ENCODE measurements at regions not wholly inside any gene's neighbourhood (a gene's known extent, or its start where the extent isn't known, plus 50 kb on each side); places are given as distances from the start of the nearest gene placed in this dataset.

- H3K9me3 ChIP-seq: no peaks in the 10 kb centered on the region
- intact Hi-C loops (cut with DNase I; ENCODE audit: low total_unique reads): no loop called here
- no peaks in the 10 kb centered on the region for H3K36me3 ChIP-seq
- no peak for DNase-seq
- no peak overlapping the region for H3K27ac ChIP-seq
- no peak overlapping the region for H3K4me3 ChIP-seq
- no peaks in the 10 kb centered on the region for H3K4me1 ChIP-seq
- no peaks in the 10 kb centered on the region for H3K27me3 ChIP-seq
- TF ChIP-seq, protein P1, sequence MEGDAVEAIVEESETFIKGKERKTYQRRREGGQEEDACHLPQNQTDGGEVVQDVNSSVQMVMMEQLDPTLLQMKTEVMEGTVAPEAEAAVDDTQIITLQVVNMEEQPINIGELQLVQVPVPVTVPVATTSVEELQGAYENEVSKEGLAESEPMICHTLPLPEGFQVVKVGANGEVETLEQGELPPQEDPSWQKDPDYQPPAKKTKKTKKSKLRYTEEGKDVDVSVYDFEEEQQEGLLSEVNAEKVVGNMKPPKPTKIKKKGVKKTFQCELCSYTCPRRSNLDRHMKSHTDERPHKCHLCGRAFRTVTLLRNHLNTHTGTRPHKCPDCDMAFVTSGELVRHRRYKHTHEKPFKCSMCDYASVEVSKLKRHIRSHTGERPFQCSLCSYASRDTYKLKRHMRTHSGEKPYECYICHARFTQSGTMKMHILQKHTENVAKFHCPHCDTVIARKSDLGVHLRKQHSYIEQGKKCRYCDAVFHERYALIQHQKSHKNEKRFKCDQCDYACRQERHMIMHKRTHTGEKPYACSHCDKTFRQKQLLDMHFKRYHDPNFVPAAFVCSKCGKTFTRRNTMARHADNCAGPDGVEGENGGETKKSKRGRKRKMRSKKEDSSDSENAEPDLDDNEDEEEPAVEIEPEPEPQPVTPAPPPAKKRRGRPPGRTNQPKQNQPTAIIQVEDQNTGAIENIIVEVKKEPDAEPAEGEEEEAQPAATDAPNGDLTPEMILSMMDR (IDR thresholded peaks at IDR 0.05): no peak
- no peak for TF ChIP-seq POLR2A (IDR thresholded peaks at IDR 0.05)
Measured at GRCh38 chr10:3336673-3337293, 164.2 kb upstream of the PITRM1 start.

GRCh38 chr10:3333426-3333825, 160.8 kb upstream of the PITRM1 start:
- no peak for DNase-seq
- Histone ChIP-seq H3K27me3 (no peaks in the 10 kb centered on the region), H3K36me3 (no peaks in the 10 kb centered on the region), H3K4me3 (no peak overlapping the region), H3K9me3 (no peaks in the 10 kb centered on the region), H3K4me1 (no peaks in the 10 kb centered on the region), H3K27ac (no peak overlapping the region)
- TF ChIP-seq, protein P1 (IDR thresholded peaks at IDR 0.05): no peak
- no peak for TF ChIP-seq POLR2A (IDR thresholded peaks at IDR 0.05)
- intact Hi-C loops (cut with DNase I; ENCODE audit: low total_unique reads): no loop called here

DNA sequence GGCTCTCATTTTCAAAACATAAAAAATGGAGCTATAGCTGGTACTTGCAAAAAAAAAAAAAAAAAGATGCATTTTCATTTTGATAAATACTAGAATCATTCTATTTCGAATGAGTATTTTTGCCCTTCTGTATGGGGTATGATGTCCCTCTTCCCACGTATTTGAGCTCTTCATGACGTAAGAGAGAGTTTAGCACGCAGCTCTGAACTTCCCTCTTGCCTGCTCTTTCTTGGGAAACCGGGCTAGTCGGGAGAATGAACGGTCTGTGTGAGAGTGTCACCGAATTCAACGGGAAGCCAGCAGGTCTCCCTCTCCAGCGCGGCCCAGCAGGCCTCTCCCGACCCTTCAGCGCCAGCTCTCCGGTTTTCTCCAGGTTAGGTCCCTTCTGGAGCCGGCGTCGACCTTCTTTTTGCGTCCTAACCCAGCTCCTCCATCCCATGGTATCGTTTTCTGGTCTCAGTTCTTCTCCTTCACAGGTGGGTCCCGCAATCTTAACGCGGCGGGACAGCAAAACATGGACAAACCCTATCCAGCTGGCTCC, 159.2 kb upstream of the PITRM1 start:
- intact Hi-C loops (cut with DNase I; ENCODE audit: low total_unique reads): no loop called here
- no peaks in the 10 kb centered on the region for H3K9me3 ChIP-seq
- no peak overlapping the region for H3K4me3 ChIP-seq
- no peak for TF ChIP-seq POLR2A (IDR thresholded peaks at IDR 0.05)
- TF ChIP-seq, protein P1 (IDR thresholded peaks at IDR 0.05): no peak
- no peaks in the 10 kb centered on the region for H3K36me3 ChIP-seq
- no peaks in the 10 kb centered on the region for H3K27me3 ChIP-seq
- H3K27ac ChIP-seq: no peak overlapping the region
- no peaks in the 10 kb centered on the region for H3K4me1 ChIP-seq
- DNase-seq: no peak

DNA sequence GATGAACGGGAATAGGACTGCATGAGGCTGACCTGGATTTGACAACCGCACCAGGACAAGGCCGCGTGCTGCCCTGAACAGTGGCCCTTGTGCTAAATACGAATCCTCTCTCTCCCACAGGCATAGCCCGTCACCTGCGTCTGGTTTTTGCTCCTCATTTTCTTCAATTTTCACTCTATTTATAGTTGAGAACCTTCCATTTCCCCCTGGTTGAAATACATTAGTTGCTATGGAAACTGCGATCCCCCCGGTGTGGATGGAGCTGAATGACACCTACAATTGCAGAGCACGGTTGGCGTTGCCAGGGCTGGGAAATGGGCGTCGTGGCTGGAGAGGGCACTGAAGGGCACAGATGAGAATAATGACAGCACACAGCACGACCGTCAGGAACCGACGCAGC, 158.6 kb upstream of the PITRM1 start:
- DNase-seq: no peak
- H3K27me3 ChIP-seq: no peaks in the 10 kb centered on the region
- H3K9me3 ChIP-seq: no peaks in the 10 kb centered on the region
- TF ChIP-seq, protein P1 (IDR thresholded peaks at IDR 0.05): no peak
- TF ChIP-seq POLR2A (IDR thresholded peaks at IDR 0.05): no peak
- no peaks in the 10 kb centered on the region for H3K36me3 ChIP-seq
- H3K4me1 ChIP-seq: no peaks in the 10 kb centered on the region
- no peak overlapping the region for H3K4me3 ChIP-seq
- H3K27ac ChIP-seq: no peak overlapping the region
- intact Hi-C loops (cut with DNase I; ENCODE audit: low total_unique reads): no loop called here

- H3K27ac ChIP-seq: no peak overlapping the region
- TF ChIP-seq POLR2A (IDR thresholded peaks at IDR 0.05): no peak
- TF ChIP-seq, protein P1 (IDR thresholded peaks at IDR 0.05): no peak
- no peak overlapping the region for H3K4me3 ChIP-seq
- intact Hi-C loops (cut with DNase I; ENCODE audit: low total_unique reads): no loop called here
- H3K36me3 ChIP-seq: no peaks in the 10 kb centered on the region
- H3K9me3 ChIP-seq: no peaks in the 10 kb centered on the region
- DNase-seq: no peak
- no peaks in the 10 kb centered on the region for H3K27me3 ChIP-seq
- no peaks in the 10 kb centered on the region for H3K4me1 ChIP-seq
Measured at GRCh38 chr10:3330663-3331062, 158.1 kb upstream of the PITRM1 start.
